ENCODE measurements at regions not wholly inside any gene's neighbourhood (a gene's known extent, or its start where the extent isn't known, plus 50 kb on each side); places are given as distances from the start of the nearest gene placed in this dataset.

DNA sequence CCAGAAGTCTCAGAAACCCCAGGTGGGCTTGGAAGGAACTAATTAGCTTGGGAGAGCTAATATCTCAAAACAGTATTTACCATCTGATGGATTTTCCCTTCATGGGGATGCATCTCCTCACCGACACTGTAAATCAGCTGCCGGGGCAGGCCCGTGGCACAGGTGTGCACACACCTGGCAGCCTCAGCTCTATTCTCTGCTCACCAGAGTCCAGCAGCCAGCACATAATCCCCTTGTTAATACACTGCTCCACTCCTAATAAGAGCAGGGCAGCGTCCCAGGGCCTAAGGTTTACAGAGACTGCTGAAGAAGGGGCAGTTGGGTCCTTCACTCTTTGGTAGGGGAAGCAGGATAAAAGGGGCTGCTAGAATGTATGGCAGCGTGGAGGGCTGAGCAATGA, 200.0 kb downstream of the TOMM20 start:
- no peaks in the 10 kb centered on the region for H3K9me3 Mint-ChIP-seq
- H3K36me3 ChIP-seq (ENCODE audit: insufficient read depth, low read length), result no peaks in the 10 kb centered on the region
- POLR2A ChIA-PET, result interaction anchor here (0.8 to 1.2 kb wide), 7 partner anchors 10 to 317 kb away, joined by 3 to 11 read pairs (median 3); no protein-coding TSS in a partner anchor
- no peak overlapping the region for H3K27ac ChIP-seq (ENCODE audit: low read depth in 1 of 2, low read length in 2 of 2)
- H3K27me3 Mint-ChIP-seq, result no peaks in the 10 kb centered on the region
- peaks cover 62% of the 10 kb centered on the region for H3K4me1 ChIP-seq (ENCODE audit: insufficient read depth, low read length)
- no peak for DNase-seq
- peaks cover 55% of the 10 kb centered on the region for H3K4me1 Mint-ChIP-seq (ENCODE audit: low read depth)
- no peak overlapping the region for H3K4me3 ChIP-seq (ENCODE audit: low read length)
- TF ChIP-seq CTCF (IDR thresholded peaks at IDR 0.05), result no peak
- intact Hi-C loops (cut with DNase I, micrococcal nuclease), result loop anchor here (1.0 to 10.0 kb wide), 3 partner anchors 84 to 317 kb away; no protein-coding TSS in a partner anchor
- H3K27me3 ChIP-seq (ENCODE audit: control insufficient read depth in 1 of 2, insufficient read depth in 2 of 2, low read length in 2 of 2), result no peaks in the 10 kb centered on the region
- CTCF ChIA-PET, result interaction anchor here (0.7 to 0.8 kb wide), 2 partner anchors 84 to 155 kb away, joined by 3 to 4 read pairs; no protein-coding TSS in a partner anchor
- no peak for ATAC-seq (ENCODE audit: poor library complexity)
- no peaks in the 10 kb centered on the region for H3K36me3 Mint-ChIP-seq (ENCODE audit: low read depth)
- peak overlapping the region; percentile 76 for H3K27ac Mint-ChIP-seq
- no peaks in the 10 kb centered on the region for H3K9me3 ChIP-seq (ENCODE audit: control insufficient read depth in 1 of 2, insufficient read depth in 1 of 2, low read length in 2 of 2)
- H3K4me3 Mint-ChIP-seq, result no peak overlapping the region

- POLR2A ChIA-PET, result interaction anchor here (0.8 to 1.2 kb wide), 7 partner anchors 10 to 316 kb away, joined by 3 to 11 read pairs (median 3); no protein-coding TSS in a partner anchor
- Histone ChIP-seq H3K9me3 (ENCODE audit: control insufficient read depth in 1 of 2, insufficient read depth in 1 of 2, low read length in 2 of 2) (no peaks in the 10 kb centered on the region), H3K27me3 (ENCODE audit: control insufficient read depth in 1 of 2, insufficient read depth in 2 of 2, low read length in 2 of 2) (no peaks in the 10 kb centered on the region), H3K4me1 (ENCODE audit: insufficient read depth, low read length) (peaks cover 62% of the 10 kb centered on the region), H3K36me3 (ENCODE audit: insufficient read depth, low read length) (no peaks in the 10 kb centered on the region), H3K4me3 (ENCODE audit: low read length) (no peak overlapping the region), H3K27ac (ENCODE audit: low read depth in 1 of 2, low read length in 2 of 2) (no peak overlapping the region)
- H3K9me3 Mint-ChIP-seq, result no peaks in the 10 kb centered on the region
- H3K36me3 Mint-ChIP-seq (ENCODE audit: low read depth), result no peaks in the 10 kb centered on the region
- DNase-seq (peak in 8 of 14 experiments; percentile 11 to 63 (median 36)), ATAC-seq (ENCODE audit: poor library complexity) (peak; percentile 54)
- peak overlapping the region; percentile 42 for H3K4me3 Mint-ChIP-seq
- peak overlapping the region; percentile 76 for H3K27ac Mint-ChIP-seq
- H3K27me3 Mint-ChIP-seq, result no peaks in the 10 kb centered on the region
- intact Hi-C loops (cut with DNase I, micrococcal nuclease), result loop anchor here (1.0 to 10.0 kb wide), 4 partner anchors 83 to 317 kb away; no protein-coding TSS in a partner anchor
- H3K4me1 Mint-ChIP-seq (ENCODE audit: low read depth), result peaks cover 55% of the 10 kb centered on the region
- TF ChIP-seq CTCF (IDR thresholded peaks at IDR 0.05), result no peak
- CTCF ChIA-PET, result interaction anchor here (0.7 to 0.8 kb wide), 2 partner anchors 83 to 155 kb away, joined by 3 to 4 read pairs; no protein-coding TSS in a partner anchor
These were observed 200.5 kb downstream of the TOMM20 start for GRCh38 chr1:234927971-234928640.

DNA sequence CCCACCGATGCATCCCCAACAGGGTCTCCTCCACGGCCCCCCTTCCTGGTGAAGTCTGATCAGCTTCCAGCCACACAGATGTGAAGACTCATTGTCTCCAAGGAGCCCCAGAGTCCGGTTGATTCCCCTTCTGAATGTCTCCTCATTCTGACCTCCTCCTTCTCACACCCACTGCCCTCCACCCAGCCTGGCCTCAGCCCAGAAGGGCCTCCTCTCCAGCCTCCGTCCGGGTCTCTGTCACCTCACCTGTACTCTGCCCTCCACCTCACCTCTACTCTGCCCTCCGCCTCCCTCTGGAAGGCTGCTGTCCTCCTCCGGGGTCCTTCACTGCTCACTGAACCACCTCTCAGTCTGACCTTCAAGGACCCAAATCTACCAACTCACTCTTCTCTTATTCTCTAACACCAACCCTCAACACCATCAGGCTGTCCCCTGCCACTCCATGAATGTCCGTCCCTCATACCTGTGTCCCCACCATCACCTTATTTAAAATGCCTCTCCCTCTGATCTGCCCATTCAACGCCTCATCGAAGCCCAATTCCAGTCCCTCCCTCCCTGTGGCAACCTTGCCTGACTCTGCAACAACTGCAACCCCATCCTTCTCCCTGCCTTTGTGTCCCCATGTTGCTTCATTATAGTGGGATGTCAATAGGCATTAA, 201.2 kb downstream of the TOMM20 start:
- no peak for ATAC-seq (ENCODE audit: poor library complexity)
- Histone ChIP-seq H3K4me3 (ENCODE audit: low read length) (peak overlapping the region; percentile 43), H3K4me1 (ENCODE audit: insufficient read depth, low read length) (peaks cover 62% of the 10 kb centered on the region), H3K27me3 (ENCODE audit: control insufficient read depth in 1 of 2, insufficient read depth in 2 of 2, low read length in 2 of 2) (no peaks in the 10 kb centered on the region), H3K9me3 (ENCODE audit: control insufficient read depth in 1 of 2, insufficient read depth in 1 of 2, low read length in 2 of 2) (no peaks in the 10 kb centered on the region), H3K27ac (ENCODE audit: low read depth in 1 of 2, low read length in 2 of 2) (no peak overlapping the region), H3K36me3 (ENCODE audit: insufficient read depth, low read length) (no peaks in the 10 kb centered on the region)
- Mint-ChIP-seq H3K27ac (peak overlapping the region; percentile 76), H3K4me1 (ENCODE audit: low read depth) (peaks cover 55% of the 10 kb centered on the region), H3K4me3 (peak overlapping the region; percentile 42), H3K9me3 (no peaks in the 10 kb centered on the region), H3K36me3 (ENCODE audit: low read depth) (no peaks in the 10 kb centered on the region), H3K27me3 (no peaks in the 10 kb centered on the region)
- no peak for DNase-seq
- TF ChIP-seq CTCF (IDR thresholded peaks at IDR 0.05), result no peak
- ChIA-PET POLR2A (interaction anchor here (0.8 to 3.5 kb wide), 9 partner anchors 9 to 326 kb away, joined by 3 to 21 read pairs (median 4); partner anchors contain the start of gene IRF2BP2), CTCF (no interaction called here)
- intact Hi-C loops (cut with DNase I, micrococcal nuclease), result loop anchor here (2.0 to 10.0 kb wide), 3 partner anchors 83 to 203 kb away; no protein-coding TSS in a partner anchor
